Stimulated activated CD8-positive, alpha-beta memory T cell treated with anti-CD3 and anti-CD28 coated beads, Interleukin-7, amount 100 ng/mL, for 4 hours (primary cell): ENCODE measurements at regions not wholly inside any gene's neighbourhood (a gene's known extent, or its start where the extent isn't known, plus 50 kb on each side); places are given as distances from the start of the nearest gene placed in this dataset.

Experiments
- DNase-seq, 2 donors: peaks; one replicate each; pipeline ENCODE4 v3.0.0-alpha.2; 2020; ENCODE audit warnings: low read depth in 2 of 2

DNA sequence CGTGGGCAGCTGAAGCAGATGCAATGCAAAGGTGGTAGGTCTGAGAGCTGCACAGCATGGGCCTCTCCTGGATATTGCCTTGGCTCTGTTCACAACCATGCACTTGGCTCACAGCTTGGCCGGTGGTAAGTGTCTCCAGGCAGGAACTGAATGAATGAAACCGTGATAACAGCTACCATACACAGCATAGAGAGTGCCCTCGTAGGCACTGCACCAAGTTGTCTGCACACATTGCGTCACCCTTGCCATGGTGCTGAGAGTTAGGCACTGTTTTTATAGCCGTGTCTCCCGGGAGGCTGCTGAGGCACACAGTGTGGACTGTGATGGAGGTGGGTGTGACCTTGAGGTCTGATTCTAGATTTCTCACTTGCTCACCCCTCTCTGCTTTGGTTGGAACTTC is 157.6 kb upstream of the VASH1 start:
- DNase-seq, result no peak

- no peak for DNase-seq
Measured at GRCh38 chr14:76607510-76607909, 153.8 kb upstream of the VASH1 start.

DNA sequence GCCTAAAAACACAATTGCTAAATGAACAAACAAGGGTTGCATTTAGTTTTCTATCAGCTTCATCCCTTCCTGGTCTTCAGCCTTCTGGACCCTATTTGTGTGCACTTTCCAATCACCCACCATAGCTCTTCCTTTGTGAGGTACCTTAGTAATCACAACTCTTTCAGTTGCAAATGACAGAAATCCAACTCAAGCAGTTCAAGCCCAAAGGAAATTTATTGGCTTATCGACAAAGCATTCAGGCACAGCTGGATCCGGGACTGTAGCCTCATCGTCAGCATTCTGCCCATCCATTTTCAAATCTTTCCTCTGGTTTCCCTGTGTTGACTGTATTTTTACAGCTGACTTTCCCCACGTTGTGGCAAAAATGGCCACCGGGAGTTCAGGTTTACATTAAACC is 148.6 kb upstream of the VASH1 start:
- DNase-seq, result no peak

GRCh38 chr14:76613616-76614015 is 147.7 kb upstream of the VASH1 start:
- no peak for DNase-seq

DNA sequence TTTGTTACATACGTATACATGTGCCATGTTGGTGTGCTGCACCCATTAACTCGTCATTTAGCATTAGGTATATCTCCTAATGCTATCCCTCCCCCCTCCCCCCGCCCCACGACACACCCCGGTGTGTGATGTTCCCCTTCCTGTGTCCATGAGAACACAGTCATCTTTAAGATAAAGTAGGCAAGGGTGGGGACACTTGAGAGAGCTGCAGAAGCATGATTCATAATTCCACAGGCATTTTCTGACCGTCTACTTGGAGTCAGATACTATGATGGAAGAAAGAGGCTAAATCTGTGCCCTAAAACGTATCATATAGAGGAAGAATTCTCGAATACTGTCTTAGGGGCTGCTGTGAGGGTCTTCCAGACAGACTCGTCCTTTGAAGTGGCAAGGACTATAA is 145.9 kb upstream of the VASH1 start:
- no peak for DNase-seq

DNA sequence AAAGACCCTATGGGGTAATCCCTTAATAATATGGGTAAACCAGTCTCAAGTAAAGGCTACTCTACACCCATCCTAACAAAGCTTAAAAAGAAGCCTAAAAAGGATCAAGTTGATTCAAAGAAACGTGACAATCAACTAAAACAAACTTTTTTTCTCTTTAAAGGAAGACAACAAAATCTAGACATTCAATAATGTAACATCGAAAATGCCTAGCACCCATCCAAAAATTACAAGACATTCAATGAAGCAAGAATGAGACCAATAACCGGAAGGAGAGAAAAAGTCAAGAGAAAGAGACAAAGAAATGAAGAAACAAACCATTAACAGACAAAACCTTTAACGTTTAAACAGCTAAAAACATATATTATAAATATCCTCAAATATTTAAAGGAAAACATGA is 143.8 kb upstream of the VASH1 start:
- no peak for DNase-seq

- no peak for DNase-seq
Measured at GRCh38 chr14:76636602-76637001, 124.7 kb upstream of the VASH1 start.

DNA sequence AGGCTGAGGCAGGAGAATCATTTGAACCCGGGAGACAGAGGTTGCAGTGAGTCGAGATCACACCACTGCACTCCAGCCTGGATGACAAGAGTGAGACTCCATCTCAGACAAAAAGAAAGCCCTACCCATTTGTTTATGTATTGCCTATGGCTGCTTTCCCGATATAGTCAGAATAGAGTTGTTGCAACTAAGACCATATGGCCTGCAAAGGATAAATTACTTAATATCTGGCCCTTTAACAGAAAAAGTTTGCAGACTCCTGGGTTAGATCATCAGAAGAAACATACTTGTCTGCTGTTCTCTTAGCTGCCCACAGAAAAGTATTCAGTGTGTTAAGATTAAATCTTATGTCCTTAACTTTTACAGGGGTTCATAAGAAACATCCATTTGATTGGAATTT is 122.4 kb upstream of the VASH1 start:
- no peak for DNase-seq

DNA sequence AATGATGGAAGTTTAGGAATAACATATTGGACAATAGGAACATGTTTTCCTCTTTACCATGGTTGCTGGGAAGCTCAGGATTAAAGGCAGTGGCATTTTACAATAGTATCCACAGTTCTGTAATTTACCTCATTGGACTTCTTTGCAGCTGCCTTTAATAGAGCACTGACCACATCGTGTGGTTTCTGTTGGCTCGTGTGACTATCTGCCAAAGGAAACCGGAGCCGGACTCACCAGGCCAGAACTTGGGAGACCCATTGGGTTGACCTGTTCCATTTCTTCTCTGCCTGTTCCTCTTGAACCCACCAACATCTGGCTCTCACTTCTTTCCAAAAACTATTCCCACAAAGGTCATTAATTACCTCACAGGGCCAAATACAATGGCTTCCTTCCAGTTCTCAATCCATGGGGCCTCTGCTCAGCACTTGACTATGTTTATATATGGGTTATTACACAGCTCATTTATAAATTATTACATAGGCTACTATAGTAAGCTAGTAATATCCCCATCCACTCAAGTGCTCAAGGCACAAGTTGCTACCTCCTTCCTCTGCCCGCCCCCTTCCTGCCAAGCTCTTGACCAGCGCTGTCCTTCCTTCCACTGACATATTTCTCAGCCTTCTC is 121.5 kb upstream of the VASH1 start:
- no peak for DNase-seq

DNA sequence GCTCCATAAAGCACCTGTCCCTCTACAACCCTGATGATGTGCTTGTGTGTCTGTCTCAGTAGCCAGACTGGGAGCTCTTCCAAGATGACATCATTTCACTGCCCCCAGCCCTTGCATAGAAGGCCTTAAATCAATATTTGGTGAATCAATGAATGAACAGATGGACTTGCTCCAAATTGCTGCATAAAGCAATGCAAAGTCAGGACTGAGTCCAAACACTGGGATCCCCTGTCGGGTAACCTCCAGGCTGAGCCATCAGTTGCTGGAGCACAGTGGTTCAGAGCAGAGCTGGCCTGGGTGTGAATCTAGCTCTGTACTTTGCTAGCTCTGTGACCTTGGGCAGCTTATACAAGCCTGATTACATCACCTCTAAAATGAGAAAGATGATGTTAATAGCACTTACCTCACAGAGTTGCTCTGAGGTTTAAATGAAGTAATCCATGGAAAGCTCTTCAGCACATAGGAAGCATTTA is 120.3 kb upstream of the VASH1 start:
- no peak for DNase-seq

- no peak for DNase-seq
Measured at GRCh38 chr14:76641541-76641940, 119.7 kb upstream of the VASH1 start.

DNA sequence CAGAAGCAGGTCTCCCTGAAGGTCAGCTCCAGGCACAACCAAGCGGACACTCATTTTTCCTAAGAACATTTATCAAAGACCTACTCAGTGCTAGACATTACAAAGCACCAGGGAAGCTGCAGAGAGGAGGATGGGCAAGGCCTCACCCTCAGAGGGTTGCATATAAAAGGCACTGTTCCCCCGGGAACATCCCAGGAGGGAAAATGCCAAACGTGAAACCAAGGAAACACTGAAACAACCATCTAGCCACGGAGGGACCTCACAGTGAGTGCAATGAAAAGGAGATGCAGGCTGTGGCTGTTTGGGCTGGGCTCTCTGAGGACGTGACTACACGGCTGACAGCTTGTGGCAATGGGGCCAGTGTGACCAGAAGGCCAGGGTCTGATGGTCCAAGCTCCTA is 117.4 kb upstream of the VASH1 start:
- no peak for DNase-seq

- DNase-seq, result no peak
Measured at GRCh38 chr14:76644855-76645518, 116.3 kb upstream of the VASH1 start.

- peak in 1 of 2 donors; percentile 0 for DNase-seq
Measured at GRCh38 chr14:76647697-76648298, 113.5 kb upstream of the VASH1 start.

GRCh38 chr14:76651410-76652055 is 109.7 kb upstream of the VASH1 start:
- DNase-seq, result no peak

GRCh38 chr14:76653875-76654572 is 107.2 kb upstream of the VASH1 start:
- DNase-seq, result no peak

DNA sequence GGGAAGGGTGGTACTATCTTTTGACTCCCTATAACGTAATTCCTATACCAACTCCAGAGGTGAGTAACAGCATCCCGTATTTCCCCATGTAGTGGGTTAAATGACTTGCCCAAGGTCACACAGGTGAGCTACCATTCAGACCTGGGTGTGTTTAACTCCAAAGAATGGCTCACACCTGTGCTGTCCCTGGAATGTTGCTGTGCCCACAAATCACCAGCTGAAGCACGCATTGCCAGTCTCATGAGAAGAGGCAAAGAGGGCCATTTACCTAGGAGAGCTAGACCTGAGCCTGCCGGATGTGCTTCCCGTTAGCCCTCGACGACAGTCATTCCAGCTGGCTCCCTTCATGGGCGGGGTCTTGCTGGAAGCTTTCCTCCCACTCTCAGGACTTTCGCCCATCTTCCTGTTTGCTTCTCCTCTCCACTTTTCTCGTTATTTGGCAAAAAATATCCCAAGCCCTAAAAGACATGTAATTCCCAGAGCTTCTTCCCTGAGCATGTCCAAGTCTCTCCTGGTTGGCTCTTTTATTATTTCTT is 106.6 kb upstream of the VASH1 start:
- DNase-seq, result no peak

GRCh38 chr14:76655331-76655730 is 105.9 kb upstream of the VASH1 start:
- DNase-seq, result no peak

- DNase-seq, result no peak
Measured at GRCh38 chr14:76656592-76656991, 104.7 kb upstream of the VASH1 start.

DNA sequence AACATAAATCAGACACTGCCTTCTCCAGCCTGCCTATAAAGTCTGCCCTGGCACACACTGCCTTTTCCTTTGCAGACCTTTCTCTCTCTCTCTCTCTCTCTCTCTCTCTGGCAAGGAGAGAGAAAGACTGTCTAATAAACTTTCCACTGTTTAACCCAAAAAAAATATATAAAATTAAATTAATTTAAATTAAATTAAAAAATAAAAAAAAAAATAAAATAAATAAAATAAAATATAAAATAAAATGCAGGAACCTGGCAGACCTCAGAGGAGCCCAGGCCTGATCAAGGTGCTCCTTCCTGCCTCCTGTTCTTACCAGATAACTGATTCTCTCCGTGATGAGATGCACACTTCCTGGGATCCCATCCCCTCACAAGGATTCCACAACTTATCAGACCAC is 103.9 kb upstream of the VASH1 start:
- DNase-seq, result no peak

DNA sequence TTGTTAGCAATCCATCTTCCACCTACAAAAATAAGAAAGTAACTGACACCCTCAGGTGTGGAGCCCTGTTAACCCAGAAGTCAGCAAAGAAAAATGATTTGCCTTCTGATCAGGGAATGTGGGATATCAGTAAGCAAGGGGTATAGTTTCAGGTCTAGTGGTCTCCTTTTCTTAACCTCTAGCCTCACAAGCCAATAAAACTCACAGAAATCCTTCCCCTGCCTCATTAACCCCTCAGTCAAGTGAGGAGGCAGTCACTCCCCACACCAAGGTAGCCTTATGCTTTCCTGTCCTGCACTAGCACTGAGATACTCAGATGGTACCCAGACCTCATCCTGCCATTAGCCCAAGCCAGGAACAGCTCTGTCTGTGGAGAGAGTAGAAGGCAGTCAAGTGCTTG is 103.4 kb upstream of the VASH1 start:
- no peak for DNase-seq

DNA sequence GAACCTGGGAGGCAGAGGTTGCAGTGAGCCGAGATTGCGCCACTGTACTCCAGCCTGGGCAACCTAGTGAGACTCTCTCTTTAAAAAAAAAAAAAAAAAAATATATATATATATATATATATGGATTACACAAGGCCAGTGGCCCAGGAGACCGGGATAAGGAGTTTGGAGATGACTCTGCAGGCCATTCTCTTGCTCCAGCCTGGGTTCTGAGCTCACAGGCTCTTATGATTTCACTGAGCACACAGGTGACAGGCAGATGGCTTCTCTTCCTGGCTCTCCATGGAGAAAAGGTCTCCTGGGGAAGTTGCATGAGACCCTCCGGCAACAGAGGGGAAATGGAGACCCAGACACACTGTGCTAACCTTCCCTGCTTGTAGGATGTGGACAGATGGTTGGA is 98.7 kb upstream of the VASH1 start:
- no peak for DNase-seq
